H1 (cell line): ENCODE measurements at regions not wholly inside any gene's neighbourhood (a gene's known extent, or its start where the extent isn't known, plus 50 kb on each side); places are given as distances from the start of the nearest gene placed in this dataset.

Experiments
- CTCF ChIA-PET: fragments of 300-600 bp; sonication (Branson Sonifier 250); formaldehyde crosslinking; loops from one replicate; lab custom pipeline; 2021; ENCODE audit not compliant: partially characterized antibody; lab: Charles Lee
- POLR2A ChIA-PET: fragments of 300-600 bp; sonication (Branson Sonifier 250); formaldehyde crosslinking; loops from one replicate; lab custom pipeline; 2021; ENCODE audit warnings: inconsistent platforms; ENCODE audit not compliant: partially characterized antibody; lab: Charles Lee
- DNase-seq, 2 experiments: peaks; one replicate each; pipeline versions ENCODE4 v3.0.0 to v3.0.0-alpha.2; 2010 to 2022; ENCODE audit warnings: low spot score in 2 of 2, low read depth in 1 of 2, mixed read lengths in 1 of 2
- FAIRE-seq: peaks from 2 replicates; lab custom pipeline; 2011; peaks lifted over from hg19 to GRCh38; lab: Jason Lieb, UNC
- H2AFZ ChIP-seq: 2 replicates; pipeline ENCODE4 v1.8.1; 2012; ENCODE audit warnings: low read length, inconsistent platforms
- H2AK5ac ChIP-seq: 2 replicates; pipeline ENCODE4 v1.6.1; 2013; ENCODE audit warnings: low read depth, low read length
- H2BK120ac ChIP-seq: replicated peaks from 2 replicates; pipeline ENCODE3; 2013; ENCODE audit warnings: low read depth, low read length, inconsistent platforms
- H2BK12ac ChIP-seq: 2 replicates; pipeline ENCODE4 v1.6.1; 2013; ENCODE audit warnings: low read depth, low read length
- H2BK15ac ChIP-seq: 2 replicates; pipeline ENCODE4 v1.6.1; 2013; ENCODE audit warnings: low read length
- H2BK20ac ChIP-seq: 2 replicates; pipeline ENCODE4 v1.6.1; 2013; ENCODE audit warnings: low read length
- H2BK5ac ChIP-seq: 2 replicates; pipeline ENCODE4 v1.6.1; 2013; ENCODE audit warnings: low read depth, low read length
- H3K14ac ChIP-seq: 2 replicates; pipeline ENCODE4 v1.6.1; 2013; ENCODE audit warnings: inconsistent platforms; ENCODE audit not compliant: insufficient read length
- H3K18ac ChIP-seq: 2 replicates; pipeline ENCODE4 v1.6.1; 2013; ENCODE audit warnings: low read length; ENCODE audit errors: extremely low read depth
- H3K23ac ChIP-seq: 2 replicates; pipeline ENCODE4 v1.6.1; 2013; ENCODE audit warnings: inconsistent platforms; ENCODE audit not compliant: insufficient read length
- H3K23me2 ChIP-seq: 2 replicates; pipeline ENCODE4 v1.6.1; 2013; ENCODE audit warnings: low read depth, low read length
- H3K27ac ChIP-seq: 2 replicates; pipeline ENCODE4 v1.6.1; 2011; ENCODE audit warnings: low read depth, low read length, inconsistent platforms
- H3K27me3 ChIP-seq, 4 experiments: replicated peaks in 1 of 4; 1 replicate in 1 of 4; 2 replicates in 3 of 4; pipeline versions ENCODE4 v1.6.1 to v1.8.1; 2011 to 2013; ENCODE audit warnings: low read length in 3 of 4, mild to moderate bottlenecking in 3 of 4, inconsistent platforms in 2 of 4, mixed read lengths in 2 of 4, moderate library complexity in 1 of 4; ENCODE audit not compliant: control insufficient read depth in 3 of 4, insufficient read depth in 3 of 4; ENCODE audit errors: extremely low read depth in 1 of 4
- H3K36me3 ChIP-seq, 4 experiments: 2 replicates each; pipeline versions ENCODE4 v1.6.1 to v1.8.1; 2011 to 2013; ENCODE audit warnings: mild to moderate bottlenecking in 4 of 4, low read length in 3 of 4, moderate library complexity in 2 of 4, control low read depth in 1 of 4, inconsistent platforms in 1 of 4; ENCODE audit not compliant: insufficient read depth in 4 of 4, control insufficient read depth in 2 of 4
- H3K4ac ChIP-seq: replicated peaks from 2 replicates; pipeline ENCODE3; 2013; ENCODE audit warnings: low read length, low read depth, mixed read lengths, inconsistent platforms; ENCODE audit not compliant: insufficient read length
- H3K4me1 ChIP-seq, 4 experiments: replicated peaks in 1 of 4; 1 replicate in 1 of 4; 2 replicates in 3 of 4; pipeline versions ENCODE4 v1.6.1 to v1.8.1; 2011 to 2013; ENCODE audit warnings: low read length in 3 of 4, inconsistent platforms in 2 of 4, mixed read lengths in 1 of 4; ENCODE audit not compliant: insufficient read depth in 4 of 4, control insufficient read depth in 3 of 4
- H3K4me2 ChIP-seq, 2 experiments: 2 replicates each; pipeline versions ENCODE4 v1.6.1 to v1.8.1; 2011 to 2013; ENCODE audit warnings: low read depth in 2 of 2, low read length in 2 of 2, control low read depth in 1 of 2, inconsistent platforms in 1 of 2, mild to moderate bottlenecking in 1 of 2; ENCODE audit not compliant: insufficient read depth in 1 of 2
- H3K4me3 ChIP-seq, 4 experiments: fragments of 200-600, 300-600 bp in 1 of 4; sonication (generic), shearing (Covaris generic), sonication (Bioruptor Twin) in 1 of 4; 2 replicates each; pipeline versions ENCODE4 v1.5.1 to v1.8.1; 2011 to 2016; ENCODE audit warnings: low read length in 4 of 4, low read depth in 3 of 4, control low read depth in 2 of 4, inconsistent platforms in 2 of 4, mild to moderate bottlenecking in 2 of 4, mixed read lengths in 1 of 4, moderate library complexity in 1 of 4; ENCODE audit not compliant: insufficient read depth in 2 of 4; ENCODE audit errors: extremely low read depth in 1 of 4
- H3K56ac ChIP-seq: replicated peaks from 2 replicates; pipeline ENCODE3; 2013; ENCODE audit warnings: low read depth, mild to moderate bottlenecking, mixed read lengths, low read length, inconsistent platforms; ENCODE audit not compliant: insufficient read length
- H3K79me1 ChIP-seq: 2 replicates; pipeline ENCODE4 v1.6.1; 2013; ENCODE audit warnings: low read depth, low read length, control low read depth
- H3K79me2 ChIP-seq, 2 experiments: 2 replicates each; pipeline versions ENCODE4 v1.6.1 to v1.8.1; 2012 to 2013; ENCODE audit warnings: low read length in 2 of 2, mild to moderate bottlenecking in 2 of 2, inconsistent platforms in 1 of 2; ENCODE audit not compliant: insufficient read depth in 2 of 2, control insufficient read depth in 1 of 2
- H3K9ac ChIP-seq, 4 experiments: replicated peaks in 1 of 4; 1 replicate in 1 of 4; 2 replicates in 3 of 4; pipeline versions ENCODE4 v1.6.1 to v1.8.1; 2011 to 2013; ENCODE audit warnings: low read depth in 3 of 4, low read length in 3 of 4, control low read depth in 2 of 4, mild to moderate bottlenecking in 2 of 4, moderate library complexity in 2 of 4, inconsistent platforms in 1 of 4; ENCODE audit errors: extremely low read depth in 1 of 4
- H3K9me3 ChIP-seq, 2 experiments: 2 replicates each; pipeline versions ENCODE4 v1.6.1 to v1.8.1; 2012 to 2013; ENCODE audit warnings: mild to moderate bottlenecking in 2 of 2, moderate library complexity in 2 of 2, control low read depth in 1 of 2, inconsistent platforms in 1 of 2, low read depth in 1 of 2, low read length in 1 of 2, mixed read lengths in 1 of 2; ENCODE audit not compliant: insufficient read depth in 2 of 2
- H4K20me1 ChIP-seq, 2 experiments: replicated peaks in 1 of 2; 2 replicates each; pipeline versions ENCODE3 to v1.8.1; 2011 to 2013; ENCODE audit warnings: inconsistent platforms in 2 of 2, low read length in 2 of 2, mild to moderate bottlenecking in 1 of 2; ENCODE audit not compliant: insufficient read depth in 2 of 2, control insufficient read depth in 1 of 2
- H4K5ac ChIP-seq: 2 replicates; pipeline ENCODE4 v1.6.1; 2013; ENCODE audit warnings: low read length, low read depth, mixed read lengths, inconsistent platforms; ENCODE audit not compliant: insufficient read length
- H4K8ac ChIP-seq: 2 replicates; pipeline ENCODE4 v1.8.0; 2013; ENCODE audit warnings: mild to moderate bottlenecking, moderate library complexity, low read length, inconsistent platforms; ENCODE audit not compliant: insufficient read depth; ENCODE audit errors: extremely low read depth
- H4K91ac ChIP-seq: replicated peaks from 2 replicates; pipeline ENCODE3; 2013; ENCODE audit warnings: low read length, mixed read lengths, inconsistent platforms; ENCODE audit not compliant: insufficient read length
- ASH2L ChIP-seq: fragments of 200-600, 300-600 bp; sonication (generic); IDR thresholded peaks from one replicate; pipeline ENCODE4 v1.7.1; 2017; ENCODE audit warnings: low read length
- CREB1 ChIP-seq: IDR thresholded peaks from 2 replicates; pipeline ENCODE4 v1.6.1; 2012; ENCODE audit warnings: inconsistent platforms
- EP300 ChIP-seq, 2 experiments: IDR thresholded peaks; 1 replicate in 1 of 2; 2 replicates in 1 of 2; pipeline ENCODE4 v1.6.1; 2011 to 2012; ENCODE audit warnings: low read depth in 2 of 2, low read length in 2 of 2, mild to moderate bottlenecking in 2 of 2, borderline replicate concordance in 1 of 2, inconsistent platforms in 1 of 2, moderate library complexity in 1 of 2
- GTF2F1 ChIP-seq: IDR thresholded peaks from 2 replicates; pipeline ENCODE4 v1.6.1; 2012; ENCODE audit warnings: low read depth, low read length, improper control_type of control experiment, borderline replicate concordance
- KDM5A ChIP-seq: fragments of 200-600 bp; IDR thresholded peaks from 2 replicates; pipeline ENCODE4 v1.7.1; 2012; ENCODE audit warnings: mild to moderate bottlenecking, low read length, inconsistent platforms, mixed read lengths
- MAX ChIP-seq: IDR thresholded peaks from 2 replicates; pipeline ENCODE4 v1.6.1; 2012; ENCODE audit warnings: inconsistent platforms
- NANOG ChIP-seq: IDR thresholded peaks from 2 replicates; pipeline ENCODE4 v1.6.1; 2011; ENCODE audit warnings: low read length, low read depth, mild to moderate bottlenecking, inconsistent platforms; ENCODE audit not compliant: insufficient read depth, poor library complexity, severe bottlenecking
- NRF1 ChIP-seq: IDR thresholded peaks from 2 replicates; pipeline ENCODE4 v1.6.1; 2011; ENCODE audit warnings: mild to moderate bottlenecking, low read depth, low read length, improper control_type of control experiment
- POLR2AphosphoS5 ChIP-seq: IDR thresholded peaks from 2 replicates; pipeline ENCODE4 v1.6.1; 2011; ENCODE audit warnings: low read depth, low read length
- RXRA ChIP-seq: IDR thresholded peaks from 2 replicates; pipeline ENCODE4 v1.6.1; 2011; ENCODE audit warnings: low read depth, mild to moderate bottlenecking, low read length, moderate library complexity; ENCODE audit not compliant: insufficient read depth
- SIRT6 ChIP-seq: IDR thresholded peaks from one replicate; pipeline ENCODE4 v1.7.1; 2012; ENCODE audit warnings: low read length, inconsistent platforms
- SIX5 ChIP-seq: IDR thresholded peaks from 2 replicates; pipeline ENCODE4 v1.6.1; 2011; ENCODE audit warnings: mild to moderate bottlenecking, low read depth, low read length
- SP4 ChIP-seq: IDR thresholded peaks from 2 replicates; pipeline ENCODE4 v1.6.1; 2012; ENCODE audit warnings: low read length, inconsistent platforms
- SRF ChIP-seq: IDR thresholded peaks from 2 replicates; pipeline ENCODE4 v1.6.1; 2011; ENCODE audit warnings: mild to moderate bottlenecking, low read depth, low read length, moderate library complexity
- SUZ12 ChIP-seq: fragments of 200-600 bp; sonication (generic); IDR thresholded peaks from 2 replicates; pipeline ENCODE4 v1.6.1; 2012; ENCODE audit warnings: mild to moderate bottlenecking, inconsistent platforms, low read length, moderate library complexity, mixed read lengths
- WGBS, 2 experiments: shearing (Covaris generic) in 1 of 2; methylation state at CpG; one replicate each; pipeline versions ENCODE4 v1.1.6 to v1.1.7; 2013 to 2015; ENCODE audit warnings: low lambda C conversion rate in 2 of 2, mixed read lengths in 2 of 2, inconsistent platforms in 1 of 2, low coverage in 1 of 2, missing lambda C conversion rate in 1 of 2; ENCODE audit not compliant: insufficient replicate concordance in 2 of 2, insufficient coverage in 1 of 2, insufficient read length in 1 of 2; ENCODE audit errors: extremely low coverage in 1 of 2, missing lambda C conversion rate in 1 of 2; 5-methylcytosine and 5-hydroxymethylcytosine counted together

- Histone ChIP-seq H2BK15ac (no peak overlapping the region), H3K18ac (no peak overlapping the region), H3K36me3 (no peaks in the 10 kb centered on the region; a peak in 1 of 8 replicates), H2BK5ac (no peak overlapping the region), H3K4me3 (no peak overlapping the region), H3K56ac (no peak overlapping the region), H2BK12ac (no peak overlapping the region), H4K8ac (no peak overlapping the region), H2AK5ac (no peak overlapping the region), H2AFZ (no peak overlapping the region), H4K20me1 (no peaks in the 10 kb centered on the region), H3K79me1 (no peaks in the 10 kb centered on the region), H3K23ac (no peak overlapping the region), H3K27me3 (no peaks in the 10 kb centered on the region; a peak in 1 of 7 replicates), H3K27ac (no peak overlapping the region), H2BK120ac (no peak overlapping the region), H3K4ac (no peak overlapping the region), H3K79me2 (no peaks in the 10 kb centered on the region), H3K4me1 (no peaks in the 10 kb centered on the region), H3K23me2 (no peaks in the 10 kb centered on the region), H3K9me3 (no peaks in the 10 kb centered on the region), H4K91ac (no peak overlapping the region), H4K5ac (no peak overlapping the region), H2BK20ac (no peak overlapping the region), H3K14ac (no peak overlapping the region), H3K4me2 (no peak overlapping the region), H3K9ac (no peak overlapping the region)
- FAIRE-seq: no peak
- WGBS, 2 experiments: 94% methylated on average over 3 of the region's 3 CpGs; no CpG with 5 or more reads in 1 of the 2 experiments
- CTCF ChIA-PET: interaction anchor here (0.6 to 1.7 kb wide), 6 partner anchors 8 to 699 kb away, joined by 3 to 7 read pairs (median 3); no protein-coding TSS in a partner anchor
- DNase-seq: no peak
- POLR2A ChIA-PET: no interaction called here
- no peak for TF ChIP-seq RXRA
- TF ChIP-seq SIRT6: no peak
- no peak for TF ChIP-seq SUZ12
- no peak for TF ChIP-seq POLR2AphosphoS5
- no peak for TF ChIP-seq SRF
- TF ChIP-seq SP4: no peak
- no peak for TF ChIP-seq GTF2F1
- TF ChIP-seq ASH2L: no peak
- TF ChIP-seq EP300 (IDR thresholded peaks at IDR 0.05; ENCODE audit: borderline replicate concordance in 1 of 2, low read depth in 2 of 2, low read length in 2 of 2): no peak
- TF ChIP-seq MAX: no peak
- no peak for TF ChIP-seq NANOG
- TF ChIP-seq NRF1: no peak
- TF ChIP-seq SIX5: no peak
- no peak for TF ChIP-seq KDM5A
- no peak for TF ChIP-seq CREB1
Measured at GRCh38 chr7:25879799-25880198, 272.2 kb upstream of the NFE2L3 start.
